ENCODE measurements at regions not wholly inside any gene's neighbourhood (a gene's known extent, or its start where the extent isn't known, plus 50 kb on each side); places are given as distances from the start of the nearest gene placed in this dataset.
A peak's percentile ranks its signal among the peaks of the same experiment; 100 is the strongest.
"Not testable (repeated sequence)": the region's sequence is repeated elsewhere in the genome, so short reads cannot be mapped to it uniquely, and the experiment has no call there.

DNA sequence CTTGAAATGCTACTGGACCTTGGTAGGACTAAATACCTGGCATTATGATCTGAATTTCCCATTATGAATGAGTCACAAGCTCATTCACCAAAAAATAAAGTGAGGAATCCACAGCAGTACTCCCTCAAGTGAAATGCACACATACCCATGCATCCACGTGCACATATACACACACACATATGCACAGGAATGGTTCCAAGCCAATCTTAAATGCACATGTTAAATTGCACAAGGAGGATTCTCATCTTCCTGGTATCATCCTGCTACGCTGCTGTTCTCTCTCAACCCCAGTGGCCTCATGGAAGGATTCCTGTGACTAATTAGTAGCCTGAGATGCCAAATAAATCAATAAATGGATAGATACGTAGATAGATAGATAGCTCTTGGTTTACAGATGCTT is 132.1 kb upstream of the KLF12 start:
- H3K27ac Mint-ChIP-seq: no peak overlapping the region
- no peaks in the 10 kb centered on the region for H3K36me3 Mint-ChIP-seq (ENCODE audit: low read depth)
- H3K27me3 Mint-ChIP-seq (ENCODE audit: low read depth): no peaks in the 10 kb centered on the region
- no peak overlapping the region for H3K4me3 Mint-ChIP-seq
- H3K4me1 Mint-ChIP-seq (ENCODE audit: low read depth): no peaks in the 10 kb centered on the region
- peaks cover 21% of the 10 kb centered on the region for H3K9me3 Mint-ChIP-seq

DNA sequence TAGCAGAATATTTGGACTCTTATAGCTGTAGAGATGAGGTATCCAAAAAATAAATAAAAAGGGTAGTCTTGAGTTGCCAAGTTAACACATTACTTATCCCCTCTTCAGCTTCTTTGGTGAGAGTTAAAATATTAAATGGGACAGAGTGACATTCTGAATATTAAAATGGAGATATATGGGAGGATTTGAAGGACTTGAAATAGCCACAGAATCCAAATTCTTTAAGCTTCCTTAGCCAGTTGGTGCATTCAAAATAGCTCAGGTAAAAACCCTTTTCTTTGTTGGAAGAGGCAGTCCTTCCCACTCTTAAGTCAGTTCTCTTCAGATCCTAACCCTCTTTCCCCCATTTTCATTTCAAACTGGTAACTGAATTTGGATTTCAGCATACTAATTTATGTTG is 130.1 kb upstream of the KLF12 start:
- peaks cover 2% of the 10 kb centered on the region for H3K4me1 Mint-ChIP-seq (ENCODE audit: low read depth)
- H3K27ac Mint-ChIP-seq: no peak overlapping the region
- no peak overlapping the region for H3K4me3 Mint-ChIP-seq
- no peaks in the 10 kb centered on the region for H3K36me3 Mint-ChIP-seq (ENCODE audit: low read depth)
- H3K27me3 Mint-ChIP-seq (ENCODE audit: low read depth): no peaks in the 10 kb centered on the region
- H3K9me3 Mint-ChIP-seq: peaks cover 21% of the 10 kb centered on the region

DNA sequence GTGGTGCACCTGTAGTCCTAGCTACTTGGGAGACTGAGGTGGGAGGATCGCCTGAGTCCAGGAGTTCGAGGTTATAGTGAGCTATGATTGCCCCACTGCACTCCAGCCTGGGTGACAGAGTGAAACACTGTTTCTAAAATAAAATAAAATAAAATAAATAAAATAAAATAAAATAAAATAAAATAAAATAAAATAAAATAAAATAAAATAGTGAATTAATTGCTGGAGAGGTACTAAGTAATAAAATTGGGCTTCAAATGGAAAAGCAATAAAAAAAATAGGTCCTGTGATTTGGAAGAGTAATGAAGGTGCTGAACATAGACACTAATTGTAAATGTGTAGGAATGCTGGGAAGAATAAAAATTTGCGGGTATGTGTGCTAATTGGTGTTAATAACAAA is 126.2 kb upstream of the KLF12 start:
- not testable (repeated sequence) for H3K36me3 Mint-ChIP-seq (ENCODE audit: low read depth); H3K27ac Mint-ChIP-seq; H3K4me1 Mint-ChIP-seq (ENCODE audit: low read depth); H3K4me3 Mint-ChIP-seq; H3K27me3 Mint-ChIP-seq (ENCODE audit: low read depth); H3K9me3 Mint-ChIP-seq

DNA sequence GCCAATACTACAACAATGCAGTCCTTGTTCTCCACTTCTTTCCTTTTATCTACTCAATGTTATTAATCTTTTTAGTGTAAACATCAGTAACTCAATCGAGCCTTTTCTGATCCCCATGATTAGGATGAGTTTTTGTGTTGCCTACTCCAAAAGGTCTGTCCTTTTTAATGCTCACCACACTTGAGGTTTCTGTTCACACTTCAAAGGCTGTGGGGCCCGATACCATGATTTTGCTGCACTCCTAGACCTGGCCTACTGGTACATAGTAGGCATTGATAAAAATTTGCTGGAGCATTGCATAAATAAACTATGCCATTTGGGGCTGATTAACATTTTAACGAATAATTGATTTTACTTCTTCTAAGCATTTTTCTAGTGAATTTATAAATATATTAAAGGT is 125.4 kb upstream of the KLF12 start:
- Mint-ChIP-seq H3K4me1 (ENCODE audit: low read depth) (peaks cover 7% of the 10 kb centered on the region), H3K27me3 (ENCODE audit: low read depth) (no peaks in the 10 kb centered on the region), H3K36me3 (ENCODE audit: low read depth) (no peaks in the 10 kb centered on the region), H3K9me3 (peaks cover 4% of the 10 kb centered on the region), H3K27ac (no peak overlapping the region), H3K4me3 (no peak overlapping the region)

DNA sequence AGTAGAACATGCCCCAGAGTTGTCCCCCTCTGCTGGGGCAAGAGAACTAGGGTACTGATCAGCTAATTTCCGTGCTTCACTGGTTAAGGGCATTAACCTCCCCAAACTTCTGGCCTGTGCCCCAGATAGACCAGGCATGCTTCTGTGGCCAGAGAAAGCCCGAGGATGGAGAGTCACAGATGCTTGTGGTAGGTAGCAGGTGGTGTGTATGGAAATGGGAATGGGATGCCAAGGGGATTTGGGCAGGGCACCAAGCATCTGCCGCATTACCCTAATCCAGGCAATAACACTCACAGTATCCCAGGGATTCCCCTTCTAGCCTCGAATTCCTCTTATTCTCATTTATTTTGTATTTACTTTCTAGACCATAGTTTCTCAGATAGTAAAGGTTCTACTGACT is 124.8 kb upstream of the KLF12 start:
- Mint-ChIP-seq H3K36me3 (ENCODE audit: low read depth) (no peaks in the 10 kb centered on the region), H3K4me1 (ENCODE audit: low read depth) (peaks cover 9% of the 10 kb centered on the region), H3K27ac (no peak overlapping the region), H3K4me3 (no peak overlapping the region), H3K27me3 (ENCODE audit: low read depth) (no peaks in the 10 kb centered on the region), H3K9me3 (peaks cover 4% of the 10 kb centered on the region)

DNA sequence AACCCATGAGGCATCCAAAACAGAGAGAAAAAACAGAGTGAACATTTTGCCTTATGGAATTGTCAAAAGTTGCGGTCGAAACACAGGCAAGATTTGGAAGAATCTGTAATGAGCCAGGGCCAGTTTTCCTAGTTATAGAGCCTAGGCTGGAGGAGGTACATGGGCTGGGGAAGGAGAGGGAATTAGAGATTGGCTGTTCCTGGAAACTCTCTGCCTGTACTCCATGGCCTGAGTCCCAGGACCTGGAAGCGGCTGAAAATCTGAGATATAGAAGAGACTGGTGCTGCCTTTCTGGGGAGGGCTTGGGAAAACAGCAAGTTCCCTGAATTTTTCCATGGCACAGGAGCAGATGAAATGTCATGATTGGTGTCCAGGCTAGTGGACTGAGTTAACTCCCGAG is 122.8 kb upstream of the KLF12 start:
- H3K9me3 Mint-ChIP-seq: no peaks in the 10 kb centered on the region
- H3K4me1 Mint-ChIP-seq (ENCODE audit: low read depth): peaks cover 19% of the 10 kb centered on the region

DNA sequence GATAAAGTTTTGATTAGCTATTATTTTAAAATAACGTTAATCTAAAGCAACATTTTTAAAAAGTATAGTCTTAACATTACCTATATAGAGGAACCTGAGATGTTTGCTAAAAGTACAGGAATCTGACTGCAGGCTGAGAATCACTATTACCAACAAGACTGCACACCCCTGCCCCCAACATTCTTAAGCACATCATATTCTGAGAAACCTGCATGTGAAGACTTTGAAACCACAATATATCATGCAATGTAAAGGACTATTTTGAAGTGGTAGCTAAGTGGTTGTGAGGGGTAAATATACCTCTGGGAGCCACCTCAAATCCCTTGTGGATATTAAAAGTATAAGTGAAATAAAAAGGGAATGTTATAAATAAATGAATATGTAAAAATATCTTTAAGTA is 119.0 kb upstream of the KLF12 start:
- no peak overlapping the region for H3K4me3 Mint-ChIP-seq
- no peaks in the 10 kb centered on the region for H3K36me3 Mint-ChIP-seq (ENCODE audit: low read depth)

More for the DNA sequence above, 122.8 kb upstream of the KLF12 start:
- H3K4me3 Mint-ChIP-seq: no peak overlapping the region
- no peak overlapping the region for H3K27ac Mint-ChIP-seq
- no peaks in the 10 kb centered on the region for H3K36me3 Mint-ChIP-seq (ENCODE audit: low read depth)
- H3K27me3 Mint-ChIP-seq (ENCODE audit: low read depth): no peaks in the 10 kb centered on the region

DNA sequence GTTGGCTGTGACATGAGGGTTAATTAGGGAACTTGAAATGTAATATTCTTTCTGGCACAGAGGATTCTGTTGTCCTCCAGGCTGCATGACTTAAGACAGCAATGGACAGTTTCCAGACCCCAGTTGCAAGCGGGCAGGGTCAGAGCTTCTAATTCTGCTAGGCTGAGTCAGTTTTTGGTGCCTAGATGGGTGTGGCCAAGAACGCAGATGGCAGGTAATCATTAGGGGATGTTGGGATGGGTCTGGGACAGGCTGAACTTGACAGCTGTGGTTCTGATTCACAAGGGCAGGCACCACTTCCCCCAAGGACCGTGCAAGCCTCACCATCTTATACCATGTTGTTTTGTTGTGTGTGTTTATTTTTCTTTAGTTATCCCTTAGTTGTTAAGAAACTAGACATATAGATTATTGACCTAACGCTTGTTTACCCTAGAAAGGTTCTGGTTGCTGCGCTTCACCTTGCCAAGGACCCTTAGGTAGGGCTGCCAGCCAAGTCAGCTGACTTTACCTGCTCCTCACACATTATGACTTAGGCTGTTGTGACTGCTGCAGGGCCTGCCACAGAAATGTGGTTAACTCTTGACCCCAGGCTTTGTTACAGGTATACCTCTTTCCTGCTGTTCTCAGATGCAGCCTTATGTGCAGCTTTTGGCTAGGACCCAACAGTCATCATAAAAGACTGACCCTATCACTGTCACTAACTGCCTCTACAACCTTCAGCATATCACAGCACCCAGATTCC is 117.7 kb upstream of the KLF12 start:
- no peaks in the 10 kb centered on the region for H3K36me3 Mint-ChIP-seq (ENCODE audit: low read depth)
- peaks cover 3% of the 10 kb centered on the region for H3K9me3 Mint-ChIP-seq
- H3K4me3 Mint-ChIP-seq: no peak overlapping the region
- no peak overlapping the region for H3K27ac Mint-ChIP-seq
- no peaks in the 10 kb centered on the region for H3K27me3 Mint-ChIP-seq (ENCODE audit: low read depth)
- peaks cover 19% of the 10 kb centered on the region for H3K4me1 Mint-ChIP-seq (ENCODE audit: low read depth)

More for the DNA sequence above, 119.0 kb upstream of the KLF12 start:
- Mint-ChIP-seq H3K27ac (no peak overlapping the region), H3K9me3 (peaks cover 1% of the 10 kb centered on the region), H3K4me1 (ENCODE audit: low read depth) (peaks cover 21% of the 10 kb centered on the region), H3K27me3 (ENCODE audit: low read depth) (no peaks in the 10 kb centered on the region)

DNA sequence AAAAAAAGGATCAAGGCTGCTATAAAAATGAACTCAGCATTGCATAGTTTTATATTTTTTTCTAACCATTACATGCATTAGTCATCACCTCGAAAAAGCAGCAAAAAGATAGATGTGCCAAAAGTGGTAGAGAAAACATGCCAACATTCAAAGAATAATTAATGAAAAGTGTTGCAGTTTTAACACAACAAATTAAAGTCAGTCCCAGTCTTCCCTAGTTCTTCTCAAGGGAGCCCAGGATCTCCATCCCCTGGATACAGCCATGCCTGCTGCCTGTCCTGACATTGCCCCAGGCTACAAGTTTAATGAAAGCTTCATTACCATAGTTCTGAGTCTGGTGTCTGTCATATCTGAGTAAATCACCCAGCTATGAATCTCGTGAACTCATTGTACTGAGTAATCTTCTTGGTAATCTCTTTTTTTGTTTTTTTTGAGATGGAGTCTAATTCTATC is 116.6 kb upstream of the KLF12 start:
- H3K4me1 Mint-ChIP-seq (ENCODE audit: low read depth): peaks cover 22% of the 10 kb centered on the region
- H3K27me3 Mint-ChIP-seq (ENCODE audit: low read depth): no peaks in the 10 kb centered on the region
- no peak overlapping the region for H3K27ac Mint-ChIP-seq
- H3K9me3 Mint-ChIP-seq: peaks cover 3% of the 10 kb centered on the region
- no peak overlapping the region for H3K4me3 Mint-ChIP-seq
- peaks cover 2% of the 10 kb centered on the region for H3K36me3 Mint-ChIP-seq (ENCODE audit: low read depth)

DNA sequence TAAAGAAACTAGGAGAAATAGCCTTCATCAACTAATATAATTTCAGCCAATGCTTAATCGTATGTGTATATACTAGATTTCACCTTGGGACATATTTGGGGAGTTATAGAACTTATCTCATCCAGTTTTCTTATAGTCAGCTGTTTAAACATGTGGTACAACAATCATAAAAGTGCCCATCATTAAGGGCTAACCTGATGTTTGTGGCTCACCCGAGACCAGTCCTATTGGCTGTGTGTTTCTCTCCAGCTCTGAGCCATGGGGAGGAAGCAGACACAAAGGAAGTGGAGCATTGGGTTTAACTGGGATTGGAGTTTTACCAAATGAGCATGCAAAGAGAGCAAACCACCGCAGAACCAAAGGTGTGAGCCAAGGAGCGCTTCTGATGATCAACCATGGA is 114.3 kb upstream of the KLF12 start:
- peaks cover 5% of the 10 kb centered on the region for H3K27me3 Mint-ChIP-seq (ENCODE audit: low read depth)
- peaks cover 30% of the 10 kb centered on the region for H3K4me1 Mint-ChIP-seq (ENCODE audit: low read depth)
- H3K4me3 Mint-ChIP-seq: no peak overlapping the region
- peak overlapping the region; percentile 1 for H3K27ac Mint-ChIP-seq
- H3K9me3 Mint-ChIP-seq: peaks cover 3% of the 10 kb centered on the region
- peaks cover 9% of the 10 kb centered on the region for H3K36me3 Mint-ChIP-seq (ENCODE audit: low read depth)

DNA sequence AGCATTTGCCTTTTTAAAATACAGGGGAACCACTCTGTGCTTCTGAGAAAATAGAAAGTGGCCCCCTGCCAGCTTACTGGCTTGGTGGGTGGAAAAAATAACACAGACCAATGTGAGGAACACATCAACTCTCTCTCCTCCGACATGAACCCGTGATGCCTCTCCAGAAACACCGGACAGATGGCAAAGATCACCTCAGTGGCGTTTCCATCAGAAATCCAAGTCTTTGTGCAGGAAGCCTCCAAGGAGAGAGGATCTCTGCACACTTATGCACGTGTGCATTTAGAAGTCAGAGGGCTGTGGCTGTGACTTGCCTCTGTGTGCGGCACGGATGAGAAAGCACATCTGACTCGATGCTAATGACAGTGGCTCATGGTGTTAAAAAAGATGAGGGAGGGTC is 112.3 kb upstream of the KLF12 start:
- Mint-ChIP-seq H3K4me3 (no peak overlapping the region), H3K27me3 (ENCODE audit: low read depth) (peaks cover 5% of the 10 kb centered on the region), H3K9me3 (peaks cover 7% of the 10 kb centered on the region), H3K36me3 (ENCODE audit: low read depth) (peaks cover 17% of the 10 kb centered on the region), H3K4me1 (ENCODE audit: low read depth) (peaks cover 34% of the 10 kb centered on the region), H3K27ac (no peak overlapping the region)

DNA sequence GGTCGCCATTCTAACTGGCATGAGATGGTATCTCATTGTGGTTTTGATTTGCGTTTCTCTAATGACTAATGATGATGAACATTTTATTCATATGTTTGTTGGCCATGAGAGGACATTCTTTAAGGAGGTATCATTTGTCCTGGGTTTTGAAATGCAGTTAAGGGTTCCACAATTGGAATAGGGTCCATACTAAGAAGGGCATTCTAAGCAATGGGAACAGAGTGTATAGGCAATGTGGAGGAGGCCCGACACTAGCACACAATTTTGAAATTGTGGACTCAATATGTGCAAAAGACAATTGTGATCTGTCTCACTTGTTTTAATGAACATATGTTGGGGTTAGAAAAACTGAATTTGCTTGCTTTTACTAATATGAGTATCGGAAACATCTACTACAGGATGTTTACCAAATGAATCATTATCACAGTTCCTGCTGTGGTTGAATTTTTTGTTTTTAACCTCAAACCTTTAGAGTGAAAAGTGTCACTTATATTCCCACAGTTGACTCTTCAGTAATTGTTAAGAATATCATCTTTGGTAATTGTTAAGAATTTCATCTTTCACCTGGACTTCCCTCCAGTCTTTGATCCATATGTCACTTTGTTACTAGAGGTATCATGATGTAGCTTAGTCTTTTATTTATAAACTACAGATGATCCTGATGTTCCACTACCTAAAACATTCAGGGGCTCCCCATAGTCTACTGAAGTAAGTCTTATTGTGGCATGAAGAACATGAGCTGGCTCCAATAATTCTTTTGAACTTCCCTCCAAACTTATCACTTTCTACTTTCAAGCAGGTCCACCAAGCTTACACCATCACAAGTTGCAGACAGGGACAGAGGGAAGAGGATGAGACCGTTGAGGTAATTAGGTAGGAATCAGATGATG is 109.7 kb upstream of the KLF12 start:
- H3K4me3 Mint-ChIP-seq: peak overlapping the region; percentile 33
- peaks cover 33% of the 10 kb centered on the region for H3K4me1 Mint-ChIP-seq (ENCODE audit: low read depth)
- H3K27ac Mint-ChIP-seq: peak overlapping the region; percentile 77
- peaks cover 5% of the 10 kb centered on the region for H3K27me3 Mint-ChIP-seq (ENCODE audit: low read depth)
- peaks cover 17% of the 10 kb centered on the region for H3K36me3 Mint-ChIP-seq (ENCODE audit: low read depth)
- H3K9me3 Mint-ChIP-seq: peaks cover 7% of the 10 kb centered on the region

DNA sequence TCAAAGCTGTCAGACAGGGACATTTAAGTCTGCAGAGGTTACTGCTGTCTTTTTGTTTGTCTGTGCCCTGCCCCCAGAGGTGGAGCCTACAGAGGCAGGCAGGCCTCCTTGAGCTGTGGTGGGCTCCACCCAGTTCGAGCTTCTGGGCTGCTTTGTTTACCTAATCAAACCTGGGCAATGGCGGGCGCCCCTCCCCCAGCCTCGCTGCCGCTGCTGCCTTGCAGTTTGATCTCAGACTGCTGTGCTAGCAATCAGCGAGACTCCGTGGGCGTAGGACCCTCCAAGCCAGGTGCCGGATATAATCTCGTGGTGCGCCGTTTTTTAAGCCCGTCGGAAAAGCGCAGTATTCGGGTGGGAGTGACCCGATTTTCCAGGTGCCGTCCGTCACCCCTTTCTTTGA is 107.1 kb upstream of the KLF12 start:
- peaks cover 14% of the 10 kb centered on the region for H3K36me3 Mint-ChIP-seq (ENCODE audit: low read depth)
- not testable (repeated sequence) for H3K27ac Mint-ChIP-seq; H3K27me3 Mint-ChIP-seq (ENCODE audit: low read depth); H3K9me3 Mint-ChIP-seq; H3K4me3 Mint-ChIP-seq
- H3K4me1 Mint-ChIP-seq (ENCODE audit: low read depth): peaks cover 27% of the 10 kb centered on the region

DNA sequence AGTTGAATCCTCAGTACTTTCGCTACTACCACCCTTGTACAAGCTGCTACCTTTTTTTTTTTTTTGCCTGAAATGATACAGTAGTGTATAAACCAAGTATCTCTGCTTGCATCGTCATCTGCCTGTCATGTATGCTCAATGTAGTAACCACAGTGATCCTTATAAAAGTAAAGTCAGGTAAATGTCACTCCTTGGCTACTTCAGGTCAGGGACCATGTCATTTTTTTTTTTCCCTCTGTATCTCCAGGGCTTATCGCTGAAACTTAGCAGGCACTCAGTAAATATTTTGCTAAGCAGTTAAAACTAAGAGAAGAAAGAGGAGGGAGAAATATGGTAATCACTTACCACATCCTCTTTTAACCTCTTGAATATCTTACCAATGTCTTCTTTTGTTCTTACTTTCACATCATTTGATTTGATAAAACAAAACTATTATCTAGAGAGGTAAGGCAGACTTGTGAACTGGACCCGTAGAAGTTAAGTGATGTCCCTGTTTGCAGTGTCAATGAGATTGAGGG is 96.8 kb upstream of the KLF12 start:
- H3K9me3 Mint-ChIP-seq: peaks cover 21% of the 10 kb centered on the region

DNA sequence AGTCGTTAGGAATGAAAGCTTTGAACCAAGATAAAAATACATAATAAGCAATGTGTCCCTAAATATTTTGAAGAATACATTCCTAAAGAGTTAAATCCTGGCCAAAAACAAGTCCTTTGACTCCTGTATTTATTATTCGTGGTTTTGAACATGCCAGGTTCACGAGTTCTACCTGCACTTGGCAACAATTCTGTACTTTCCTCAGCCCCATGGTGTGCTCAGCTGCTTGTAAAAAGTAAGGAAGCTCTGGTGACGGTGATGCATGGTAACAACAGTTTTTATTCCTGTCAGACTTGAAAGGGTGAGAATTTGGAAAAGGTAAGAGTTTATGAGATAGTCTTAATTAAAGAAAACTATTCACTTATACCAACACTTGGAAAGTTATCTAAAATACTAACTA is 95.0 kb upstream of the KLF12 start:
- H3K4me1 Mint-ChIP-seq (ENCODE audit: low read depth): peaks cover 14% of the 10 kb centered on the region
- no peaks in the 10 kb centered on the region for H3K27me3 Mint-ChIP-seq (ENCODE audit: low read depth)
- peaks cover 12% of the 10 kb centered on the region for H3K36me3 Mint-ChIP-seq (ENCODE audit: low read depth)
- no peak overlapping the region for H3K27ac Mint-ChIP-seq
- peaks cover 21% of the 10 kb centered on the region for H3K9me3 Mint-ChIP-seq
- H3K4me3 Mint-ChIP-seq: no peak overlapping the region

More for the DNA sequence above, 96.8 kb upstream of the KLF12 start:
- H3K27me3 Mint-ChIP-seq (ENCODE audit: low read depth): no peaks in the 10 kb centered on the region
- H3K36me3 Mint-ChIP-seq (ENCODE audit: low read depth): peaks cover 12% of the 10 kb centered on the region
- peaks cover 14% of the 10 kb centered on the region for H3K4me1 Mint-ChIP-seq (ENCODE audit: low read depth)
- H3K4me3 Mint-ChIP-seq: peak overlapping the region; percentile 64
- peak overlapping the region; percentile 78 for H3K27ac Mint-ChIP-seq

Measured in T-helper 1 cell treated with Interleukin-12 subunit alpha and Interleukin-12 subunit beta and Interleukin-4 antibody, amounts not matched to agents 30 μg/mL and 1 μg/mL, for 36 hours (primary cell).